ENCODE measurements at regions not wholly inside any gene's neighbourhood (a gene's known extent, or its start where the extent isn't known, plus 50 kb on each side); places are given as distances from the start of the nearest gene placed in this dataset.
A peak's percentile ranks its signal among the peaks of the same experiment; 100 is the strongest.

DNA sequence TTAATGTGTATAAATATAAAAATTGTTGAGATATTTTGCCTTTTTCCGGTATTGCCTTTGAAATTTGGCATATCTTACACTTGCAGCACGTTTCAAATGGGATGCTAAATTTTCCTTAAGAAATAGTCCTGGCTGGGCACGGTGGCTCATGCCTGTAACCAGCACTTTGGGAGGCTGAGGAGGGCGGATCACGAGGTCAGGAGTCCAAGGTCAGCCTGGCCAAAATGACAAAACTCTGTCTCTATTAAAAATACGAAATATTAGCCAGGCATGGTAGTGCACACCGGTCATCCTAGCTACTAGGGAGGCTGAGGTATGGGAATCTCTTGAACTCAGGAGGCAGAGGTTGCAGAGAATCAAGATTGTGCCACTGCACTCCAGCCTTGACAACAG is 220.2 kb downstream of the PTEN start:
- DNase-seq = no peak

- DNase-seq = no peak
These were observed 222.9 kb downstream of the PTEN start for GRCh38 chr10:88086187-88086960.

DNA sequence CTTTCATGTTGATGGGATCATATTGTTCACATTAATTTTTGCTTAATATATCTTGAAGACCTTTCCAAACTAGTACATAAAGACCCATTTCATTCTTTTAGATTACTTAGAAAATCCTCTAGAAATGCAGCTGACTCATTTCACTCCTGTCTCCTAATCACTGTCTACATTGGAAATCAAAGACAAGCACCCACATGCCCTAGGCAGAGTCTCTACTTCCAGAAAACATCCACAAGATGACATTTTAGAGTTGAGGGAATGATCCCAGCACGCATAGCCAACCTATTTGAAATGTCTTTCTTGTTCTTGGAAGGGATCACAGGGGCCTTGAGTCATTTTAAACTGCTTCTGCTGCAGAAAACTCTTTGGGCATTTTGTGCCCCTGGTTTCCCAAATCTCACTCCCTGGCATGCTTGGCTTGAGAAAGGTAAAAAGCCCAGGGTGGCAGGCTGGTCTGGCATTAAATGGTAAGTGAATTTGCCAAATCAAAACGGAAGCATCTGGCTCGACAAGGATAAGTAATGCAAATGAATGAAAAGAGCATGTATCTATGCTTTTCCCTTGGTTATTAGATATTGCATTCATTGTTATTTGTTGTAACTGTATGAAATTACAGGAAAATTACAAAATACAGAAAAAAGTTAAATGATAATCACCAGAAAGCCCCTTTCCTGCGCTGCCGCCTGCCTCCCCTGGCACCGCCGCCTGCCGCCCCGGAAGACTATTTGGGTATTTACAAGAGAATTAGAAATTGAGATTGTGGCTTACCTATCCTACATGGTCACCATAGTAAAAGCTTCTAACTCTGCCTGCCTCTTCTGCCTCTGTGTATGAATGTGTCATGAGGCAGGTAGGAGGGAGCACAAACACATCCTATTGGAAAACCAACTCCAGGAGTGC is 225.3 kb downstream of the PTEN start:
- DNase-seq = peak; percentile 53

DNA sequence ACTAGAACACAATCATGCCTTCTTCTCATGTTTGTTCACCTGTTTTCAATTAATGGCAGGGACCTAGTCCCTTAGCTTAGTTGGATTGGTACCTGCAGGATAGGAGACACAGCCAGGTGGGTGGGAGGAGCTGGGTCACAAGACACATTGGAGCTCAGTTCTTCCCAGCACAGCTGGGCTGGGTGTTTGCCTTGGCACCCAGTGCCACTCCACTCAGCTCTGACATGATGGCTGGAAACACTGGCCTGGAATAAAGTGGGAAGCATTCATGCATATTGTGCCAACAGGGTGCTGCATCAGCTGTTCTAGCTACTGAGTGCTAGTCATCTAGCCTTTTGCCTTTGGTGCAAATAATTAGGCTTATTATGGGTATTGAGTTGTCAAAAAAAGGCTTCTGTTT is 226.1 kb downstream of the PTEN start:
- DNase-seq = peak; percentile 94

- no peak for DNase-seq
These were observed 227.3 kb downstream of the PTEN start for GRCh38 chr10:88090568-88091214.

- DNase-seq = no peak
These were observed 228.2 kb downstream of the PTEN start for GRCh38 chr10:88091490-88092061.

- no peak for DNase-seq
These were observed 228.8 kb downstream of the PTEN start for GRCh38 chr10:88092265-88092664.

GRCh38 chr10:88092973-88093372 is 229.5 kb downstream of the PTEN start:
- DNase-seq = peak; percentile 4

DNA sequence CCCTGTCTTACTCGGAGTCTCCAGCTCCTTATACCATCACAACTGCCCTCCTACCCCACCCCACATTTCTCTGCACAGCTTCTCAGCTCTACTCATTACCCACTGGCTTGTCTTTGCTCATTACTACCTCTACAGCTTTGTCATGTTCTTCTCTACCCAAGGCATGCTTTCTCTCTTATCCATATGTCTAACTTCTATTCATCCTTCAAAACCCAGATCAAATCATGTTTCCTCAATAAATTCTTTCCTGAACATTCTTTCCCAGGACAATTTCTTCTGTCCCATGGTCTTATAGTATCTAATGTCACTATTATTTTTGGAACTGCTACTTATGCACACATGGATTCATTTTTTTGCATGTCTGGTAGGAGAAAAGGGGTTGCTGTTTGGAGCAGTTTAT is 231.4 kb downstream of the PTEN start:
- no peak for DNase-seq

DNA sequence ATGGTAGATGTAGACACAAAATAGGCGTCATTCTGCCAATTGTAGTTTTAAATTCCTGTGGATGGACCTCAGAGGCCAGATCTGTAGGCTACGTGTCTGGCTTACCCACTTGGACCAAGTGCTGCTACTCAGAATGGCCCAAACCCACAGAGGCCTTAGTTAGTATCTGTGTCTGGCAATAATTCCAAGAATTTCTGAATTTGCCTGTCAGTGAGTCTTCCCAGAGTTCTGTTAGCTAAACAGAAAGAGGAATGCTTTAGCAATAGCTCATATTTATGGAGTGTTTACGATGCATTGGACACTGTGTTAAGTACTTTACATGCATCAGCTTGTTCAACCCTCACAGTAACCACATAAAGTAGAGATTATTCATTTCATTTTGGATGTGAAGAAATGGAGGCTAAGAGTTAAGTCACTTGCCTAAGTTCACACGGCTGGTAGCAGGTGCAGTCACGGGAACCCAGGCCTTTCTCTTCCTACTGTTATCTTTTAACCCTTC is 231.8 kb downstream of the PTEN start:
- DNase-seq = no peak

DNA sequence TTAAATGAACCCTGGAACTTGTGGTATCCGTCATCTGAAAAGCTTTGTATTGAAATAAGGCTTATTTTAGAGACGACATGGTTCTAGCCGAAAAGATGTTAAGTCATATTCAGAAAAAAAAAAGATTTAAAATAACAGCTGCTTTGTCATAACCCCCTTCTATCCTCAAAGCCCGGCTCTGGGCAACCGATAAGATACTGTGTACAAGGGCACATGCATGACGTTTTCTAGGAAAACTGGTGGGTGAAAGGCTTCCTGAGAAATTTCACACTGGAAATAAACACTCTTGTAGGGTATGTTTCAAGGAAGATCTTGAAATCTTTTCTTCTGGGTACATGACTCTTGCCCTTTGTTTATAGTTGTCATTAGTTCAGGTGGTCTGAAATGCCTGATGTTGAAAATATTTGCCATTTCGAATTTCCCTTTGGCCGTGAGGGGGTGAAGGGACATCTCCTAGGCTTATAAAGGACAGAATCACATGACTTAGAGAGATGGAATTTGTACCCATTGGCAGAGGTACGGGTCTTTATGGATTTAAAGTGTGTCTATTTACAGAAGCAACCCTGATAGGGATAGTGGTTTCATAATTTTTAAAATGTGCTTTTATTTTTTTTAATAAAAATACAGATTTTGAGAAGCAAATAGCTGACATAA is 232.5 kb downstream of the PTEN start:
- no peak for DNase-seq

GRCh38 chr10:88097092-88097516 is 233.7 kb downstream of the PTEN start:
- DNase-seq = no peak

GRCh38 chr10:88097536-88097935 is 234.1 kb downstream of the PTEN start:
- no peak for DNase-seq

DNA sequence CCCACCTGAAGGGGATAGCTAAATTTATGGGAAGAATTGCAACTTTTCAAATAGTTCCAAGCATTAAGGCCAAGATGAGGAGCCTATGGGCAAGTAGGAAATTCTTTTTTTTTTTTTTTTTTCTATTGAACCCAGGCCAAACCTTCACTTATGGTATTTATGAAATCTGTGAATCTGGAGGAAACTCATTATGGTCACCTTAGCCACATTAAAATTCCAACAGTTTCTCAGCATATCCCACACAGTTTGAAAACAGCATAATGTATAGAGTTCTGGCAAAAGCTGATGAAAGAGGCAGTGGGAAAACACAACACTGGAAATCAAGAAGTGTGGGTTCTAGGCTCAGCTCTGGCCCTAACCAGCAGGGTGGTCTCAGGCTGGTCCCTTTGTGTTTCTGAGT is 236.9 kb downstream of the PTEN start:
- no peak for DNase-seq

GRCh38 chr10:88101666-88102065 is 238.2 kb downstream of the PTEN start:
- DNase-seq = no peak

DNA sequence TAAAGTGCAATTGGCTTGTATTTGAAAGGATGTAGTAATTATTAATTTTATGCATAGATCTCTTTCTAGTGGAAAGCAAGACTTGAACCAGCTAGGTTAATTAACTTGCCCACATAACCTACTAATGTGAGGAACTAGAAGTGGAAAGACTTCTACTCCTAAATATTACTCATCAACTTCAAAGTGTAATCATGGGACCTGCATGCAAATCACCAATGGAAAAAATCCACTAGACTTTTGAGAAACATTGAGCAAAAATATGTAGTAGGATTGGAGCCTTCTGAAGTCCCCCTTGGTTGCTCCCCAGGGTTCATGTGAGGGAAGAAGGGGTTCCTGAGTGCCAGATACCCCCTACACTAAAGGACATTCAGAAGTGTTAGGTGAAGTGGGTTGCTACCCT is 240.2 kb downstream of the PTEN start:
- DNase-seq = no peak

GRCh38 chr10:88104223-88104622 is 240.8 kb downstream of the PTEN start:
- DNase-seq = no peak

DNA sequence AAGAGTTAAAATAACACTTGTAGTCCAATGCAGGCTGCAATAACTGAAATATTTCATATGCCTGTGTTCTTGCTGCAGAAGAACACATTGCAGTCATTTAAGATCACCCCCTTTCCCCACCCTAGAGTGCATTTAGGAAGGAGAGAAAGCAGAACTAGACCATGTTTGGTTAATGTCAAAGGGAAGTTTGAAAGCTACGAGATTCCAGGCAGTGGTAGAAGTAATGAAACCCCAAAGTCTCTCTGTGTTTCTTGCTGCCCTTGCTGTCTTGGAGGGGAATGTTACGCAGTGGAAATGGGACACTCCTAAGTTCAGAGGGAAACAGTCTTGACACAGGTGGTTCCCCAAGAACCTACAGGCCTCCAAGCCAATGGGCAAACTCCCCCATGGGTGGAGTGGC is 242.9 kb downstream of the PTEN start:
- DNase-seq = no peak

- DNase-seq = no peak
These were observed 244.1 kb downstream of the PTEN start for GRCh38 chr10:88107296-88108097.

GRCh38 chr10:88108115-88108610 is 244.7 kb downstream of the PTEN start:
- peak; percentile 22 for DNase-seq

- DNase-seq = no peak
These were observed 246.9 kb downstream of the PTEN start for GRCh38 chr10:88110355-88110754.
